NCI-H2107 treated with DMSO at 0.1 percent for 48 hours (cell line): ENCODE measurements at regions not wholly inside any gene's neighbourhood (a gene's known extent, or its start where the extent isn't known, plus 50 kb on each side); places are given as distances from the start of the nearest gene placed in this dataset.

ENCODE experiments used
- DNase-seq: peaks from one replicate; lab custom pipeline; 2025; ENCODE audit not compliant: unreplicated experiment; lab: John Stamatoyannopoulos, UW

DNA sequence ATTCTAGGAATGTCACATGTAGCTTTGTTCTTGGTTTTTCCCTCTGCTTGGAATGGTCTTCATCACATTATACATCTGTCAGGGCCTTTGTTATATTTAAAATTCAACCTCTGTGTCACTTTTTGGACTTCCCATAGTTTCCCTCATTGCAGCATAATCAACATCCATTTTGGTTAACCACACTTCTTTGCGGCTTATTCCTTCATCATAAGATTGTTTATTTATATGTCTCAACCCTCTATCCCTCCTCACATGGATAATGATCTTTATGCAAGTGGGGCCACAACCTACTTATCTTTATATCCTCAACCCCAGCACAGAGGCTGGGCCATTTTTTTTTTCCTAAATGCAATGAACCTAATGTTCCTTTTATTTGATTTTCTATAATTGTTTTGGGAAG lies 260.0 kb upstream of the THBS1 start:
- DNase-seq: no peak

DNA sequence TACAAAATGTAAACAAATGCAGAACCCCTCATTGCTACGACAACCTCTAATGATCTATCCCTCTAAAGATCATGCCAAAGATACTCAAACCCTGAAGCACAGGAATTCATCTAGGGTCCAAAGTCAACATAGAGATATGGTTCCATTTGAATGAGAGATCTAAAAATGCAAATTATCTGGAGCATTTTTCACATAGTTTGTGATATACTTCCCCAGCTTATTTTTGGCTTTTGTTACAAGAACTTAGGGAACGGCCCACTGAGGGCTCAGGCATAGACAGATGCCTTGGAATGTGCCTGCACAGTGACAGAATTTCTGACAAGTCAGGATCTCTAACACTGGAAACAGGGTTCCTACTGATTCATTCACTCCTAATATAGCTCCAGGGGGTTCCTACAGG lies 258.9 kb upstream of the THBS1 start:
- no peak for DNase-seq

DNA sequence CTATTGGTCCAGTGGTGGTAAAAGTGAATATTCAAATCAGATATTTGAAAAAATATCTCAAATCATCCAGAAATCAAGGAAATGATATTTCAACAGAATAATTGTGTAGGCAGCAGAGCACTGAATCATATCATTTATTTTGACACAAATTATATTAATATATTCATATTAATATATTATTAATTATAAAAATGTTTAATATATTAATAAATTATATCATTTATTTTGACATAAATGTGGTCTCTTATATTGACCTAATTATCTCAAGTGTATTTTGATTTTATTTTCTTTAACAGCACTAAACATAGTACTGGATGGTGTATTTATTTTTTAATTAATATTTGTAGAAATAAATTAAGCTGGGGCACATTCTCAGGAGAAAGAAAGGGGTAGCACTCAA lies 257.7 kb upstream of the THBS1 start:
- no peak for DNase-seq

DNA sequence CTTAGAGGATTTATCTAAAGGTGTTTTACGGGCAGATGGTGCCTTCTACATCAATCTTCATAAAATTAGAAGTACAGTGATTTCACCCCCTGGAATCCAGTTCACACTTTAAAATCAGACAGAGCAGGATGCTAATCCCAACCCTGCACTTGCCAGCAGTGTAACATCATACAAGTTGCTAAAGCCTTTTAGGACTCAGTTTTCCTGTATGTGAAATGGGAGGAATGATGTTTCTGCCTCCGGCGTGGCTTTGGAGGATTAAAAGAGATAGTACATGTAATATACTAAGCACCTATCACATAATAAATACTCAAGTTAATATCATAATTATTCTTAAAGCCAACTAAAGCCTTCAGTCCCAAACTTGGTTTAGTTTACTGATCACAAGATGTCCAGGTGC lies 257.2 kb upstream of the THBS1 start:
- no peak for DNase-seq

DNA sequence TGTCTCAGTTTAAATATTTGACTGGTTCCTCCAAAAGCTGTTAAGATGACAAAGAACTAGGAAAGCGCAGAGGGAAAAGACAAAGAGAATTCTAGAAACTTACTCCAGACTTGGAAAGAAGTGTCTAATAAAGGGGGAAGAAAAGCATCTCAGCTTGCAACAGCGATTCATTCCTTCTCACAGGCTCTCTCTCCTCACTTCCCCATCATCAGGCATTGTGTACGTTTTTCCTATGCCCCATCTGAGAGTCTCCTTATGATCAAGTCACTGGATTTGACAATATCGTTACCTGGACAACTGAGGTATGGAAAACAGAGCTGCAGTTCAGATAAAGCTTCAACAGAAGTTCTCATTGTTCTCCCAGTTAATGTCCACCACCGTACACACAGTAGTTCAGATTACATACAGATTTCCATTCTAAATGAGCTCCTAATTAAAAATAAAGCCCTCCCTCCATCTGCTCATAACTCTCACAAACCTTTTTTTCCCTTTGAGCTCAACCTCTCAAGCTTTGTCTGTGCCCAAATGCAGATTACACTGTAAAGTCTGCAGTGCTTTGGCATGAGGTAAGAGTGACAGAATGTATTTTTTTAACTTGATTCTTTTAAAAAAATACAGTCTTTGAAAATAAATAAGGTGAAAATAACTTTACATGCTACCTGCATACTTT lies 254.4 kb upstream of the THBS1 start:
- no peak for DNase-seq

DNA sequence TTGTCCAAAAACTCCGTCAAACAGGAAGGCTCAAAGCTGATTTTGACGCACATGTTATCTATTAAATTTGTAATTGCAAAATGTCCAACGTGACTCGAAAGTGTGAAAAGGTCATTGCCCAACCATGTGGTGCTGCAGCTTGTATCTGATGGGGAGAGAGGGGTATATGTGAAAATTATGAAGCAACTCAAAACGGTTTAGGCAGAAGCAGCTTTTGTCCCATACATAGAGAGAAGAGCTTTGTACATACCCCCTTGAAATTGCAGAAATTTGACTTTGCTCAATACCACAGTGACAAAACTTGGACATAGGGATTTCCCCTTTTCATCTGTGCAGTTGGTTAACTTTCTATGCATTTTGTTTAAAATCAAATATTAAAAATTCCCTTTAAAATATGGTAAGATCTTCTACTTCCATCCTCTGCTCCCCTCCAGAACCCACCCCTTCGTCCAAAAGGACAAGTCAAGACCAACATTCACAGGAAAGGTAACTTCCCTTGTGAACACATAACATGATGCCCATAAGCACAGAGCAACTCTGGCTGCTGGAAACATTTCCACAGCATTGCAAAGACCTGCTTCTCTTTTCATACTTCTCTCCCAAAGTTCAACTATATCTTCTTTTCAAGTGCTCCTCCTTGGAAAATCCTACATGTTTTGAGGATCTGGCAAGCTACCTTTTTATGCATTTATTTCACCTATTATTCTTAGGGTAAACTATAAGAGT lies 253.7 kb upstream of the THBS1 start:
- no peak for DNase-seq

DNA sequence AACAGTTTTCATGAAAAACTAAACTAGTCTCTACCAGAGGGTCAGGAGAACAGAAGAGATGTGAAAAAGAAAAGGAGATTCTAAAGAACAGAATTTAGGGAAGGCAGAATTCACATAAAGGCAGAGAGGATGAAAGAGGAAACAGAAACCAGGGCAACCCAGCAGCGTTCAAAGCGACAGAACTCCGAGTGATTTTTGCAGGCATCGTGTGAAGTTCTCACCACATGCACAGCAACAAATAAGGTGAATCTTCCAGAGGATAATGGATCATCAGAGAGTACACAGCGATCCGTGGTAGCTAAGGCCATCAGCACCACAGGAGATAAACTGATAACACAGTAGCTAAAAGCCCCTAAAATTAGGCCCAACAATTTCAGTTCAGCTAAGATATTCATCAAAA lies 250.8 kb upstream of the THBS1 start:
- no peak for DNase-seq

DNA sequence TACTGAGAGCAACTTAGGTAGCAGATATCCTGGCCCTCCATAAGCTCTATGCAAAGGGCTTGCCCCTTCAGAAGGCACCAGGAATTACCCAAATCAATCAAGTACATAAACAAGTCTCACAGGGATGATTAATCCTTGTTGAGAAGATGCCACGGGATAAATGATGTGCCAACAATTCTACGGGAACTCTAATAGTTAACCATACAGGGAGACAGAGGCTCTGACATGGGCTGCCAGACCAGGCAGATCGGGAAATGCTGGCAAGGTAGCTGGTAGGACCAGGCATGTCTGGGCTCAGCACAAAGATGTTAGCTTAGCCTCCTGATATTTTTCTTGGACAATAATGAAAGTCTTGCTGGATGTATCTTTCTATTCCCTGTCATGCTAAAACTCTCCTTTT lies 249.3 kb upstream of the THBS1 start:
- DNase-seq: no peak

DNA sequence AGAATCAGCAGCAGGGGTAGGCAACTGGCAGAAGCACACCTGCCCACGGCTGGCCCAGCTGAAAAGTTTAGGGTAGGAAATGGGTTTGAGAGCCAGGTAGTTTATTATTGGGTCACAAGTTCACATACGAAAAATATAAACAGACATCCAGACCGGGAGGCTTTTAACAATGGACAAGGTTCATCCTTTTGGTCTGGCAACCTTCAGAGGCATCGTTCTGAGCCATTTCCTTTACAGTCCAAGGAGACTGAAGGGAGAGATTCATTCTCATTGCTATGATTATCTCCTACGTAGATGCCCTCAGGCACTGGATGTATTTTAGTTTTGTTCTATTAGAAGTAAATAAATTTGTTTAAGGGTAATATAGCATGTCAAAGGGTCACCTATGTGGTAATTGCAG lies 248.0 kb upstream of the THBS1 start:
- DNase-seq: no peak

DNA sequence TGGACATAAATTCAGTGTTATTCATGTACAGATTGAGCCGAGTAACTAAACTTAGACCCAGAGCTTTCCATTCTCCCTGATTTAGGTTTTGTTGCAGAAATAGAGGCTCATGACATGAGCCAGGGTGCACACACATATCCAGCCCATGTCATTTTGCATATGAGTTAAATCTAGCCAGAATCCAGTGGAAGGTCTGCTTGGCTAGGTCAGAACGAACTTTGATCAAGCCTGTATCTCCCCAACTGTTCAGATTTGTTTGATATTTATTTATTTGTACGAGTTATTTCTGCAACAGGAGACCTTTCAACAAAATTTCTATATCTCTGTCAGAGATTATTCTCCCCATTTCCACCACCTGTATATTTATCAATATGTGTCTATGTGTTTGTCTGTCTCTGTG lies 247.5 kb upstream of the THBS1 start:
- DNase-seq: no peak

DNA sequence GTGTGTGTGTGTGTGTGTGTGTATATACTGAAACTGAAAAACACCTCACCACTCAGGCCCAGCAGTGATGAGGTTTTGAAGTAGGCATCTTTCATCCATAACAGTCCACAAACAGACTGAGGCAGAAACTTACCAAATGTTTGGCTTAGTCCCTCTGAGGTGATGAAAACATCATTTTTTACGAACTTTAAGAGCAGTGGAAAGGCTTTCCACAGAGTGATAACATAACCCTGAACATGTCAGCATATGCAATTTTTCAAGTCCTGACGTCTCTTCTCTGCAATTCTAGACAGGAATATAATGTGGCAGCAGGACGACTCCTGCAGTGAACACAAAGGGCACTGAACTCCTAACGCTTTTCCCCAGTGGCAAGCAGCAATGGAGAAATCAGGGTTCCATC lies 247.0 kb upstream of the THBS1 start:
- no peak for DNase-seq

DNA sequence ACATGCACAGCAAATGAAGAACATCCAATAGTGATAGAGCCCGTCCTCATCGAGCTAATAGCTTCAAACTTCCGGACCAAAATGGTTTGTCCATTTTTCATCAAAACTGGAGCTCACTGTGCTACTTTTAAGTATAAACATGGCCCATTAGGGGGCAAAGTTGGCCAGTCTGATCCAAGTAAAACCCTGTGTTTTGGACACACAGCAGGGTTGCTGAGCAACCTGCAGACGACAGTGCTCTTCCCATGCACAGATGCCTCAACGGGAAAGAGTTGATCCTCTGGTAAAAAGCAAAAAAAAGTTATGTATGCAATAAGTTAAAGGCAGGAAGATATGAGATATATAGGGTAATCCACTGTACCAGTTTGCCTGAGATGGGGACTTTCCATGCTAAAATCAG lies 244.0 kb upstream of the THBS1 start:
- no peak for DNase-seq

DNA sequence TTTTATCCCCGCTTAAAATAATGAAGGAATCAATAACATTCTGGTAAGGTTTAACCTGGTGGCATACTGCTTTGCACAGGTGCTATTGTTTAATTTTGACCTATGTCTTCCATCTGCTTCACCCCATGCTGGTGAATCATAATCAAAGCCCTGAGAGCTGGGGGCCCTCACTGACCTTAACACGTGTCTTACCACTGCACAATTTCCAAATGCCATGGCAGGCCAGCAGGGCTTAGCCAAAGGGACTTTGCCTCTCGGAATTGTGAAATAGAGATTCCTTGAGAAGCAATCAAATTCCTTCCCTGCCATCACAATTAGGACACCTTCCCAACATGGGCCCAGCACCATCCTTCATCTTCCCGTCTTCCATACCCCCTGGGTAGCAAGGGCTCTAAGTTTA lies 242.6 kb upstream of the THBS1 start:
- no peak for DNase-seq

DNA sequence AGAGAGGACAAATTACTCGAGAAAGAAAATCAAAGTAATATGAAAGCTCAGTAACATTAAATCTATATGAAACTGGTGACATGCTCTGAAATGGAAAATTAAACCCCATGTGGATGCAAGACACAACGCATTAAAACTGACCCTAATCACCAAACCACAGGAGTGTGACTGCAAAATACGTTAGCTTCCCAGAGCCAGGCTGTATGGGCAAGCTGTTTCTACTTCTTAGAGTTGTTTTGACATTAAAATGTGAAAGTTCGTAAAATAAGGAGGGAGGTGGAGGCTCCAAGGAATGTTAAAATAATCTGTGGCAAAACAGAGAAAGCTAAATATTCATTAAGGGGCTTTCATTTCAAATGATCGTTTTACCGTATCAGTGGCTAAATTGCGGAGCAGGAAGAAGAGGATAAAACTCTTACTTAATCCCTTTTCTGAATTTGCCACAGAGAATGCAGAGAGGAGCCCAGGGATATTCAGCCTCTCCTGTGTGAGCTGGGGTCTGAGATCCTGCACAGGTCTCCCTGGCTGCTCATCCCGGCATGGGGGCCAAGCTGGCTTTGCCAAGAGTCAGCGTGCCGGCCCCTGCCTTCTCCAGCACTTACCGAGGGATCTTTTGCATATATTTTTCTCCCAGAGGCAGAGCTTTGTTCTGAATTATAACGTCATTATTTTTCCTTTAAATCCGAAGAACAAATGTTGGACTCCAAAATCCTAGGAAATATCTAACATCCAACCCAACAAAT lies 239.8 kb upstream of the THBS1 start:
- no peak for DNase-seq

DNA sequence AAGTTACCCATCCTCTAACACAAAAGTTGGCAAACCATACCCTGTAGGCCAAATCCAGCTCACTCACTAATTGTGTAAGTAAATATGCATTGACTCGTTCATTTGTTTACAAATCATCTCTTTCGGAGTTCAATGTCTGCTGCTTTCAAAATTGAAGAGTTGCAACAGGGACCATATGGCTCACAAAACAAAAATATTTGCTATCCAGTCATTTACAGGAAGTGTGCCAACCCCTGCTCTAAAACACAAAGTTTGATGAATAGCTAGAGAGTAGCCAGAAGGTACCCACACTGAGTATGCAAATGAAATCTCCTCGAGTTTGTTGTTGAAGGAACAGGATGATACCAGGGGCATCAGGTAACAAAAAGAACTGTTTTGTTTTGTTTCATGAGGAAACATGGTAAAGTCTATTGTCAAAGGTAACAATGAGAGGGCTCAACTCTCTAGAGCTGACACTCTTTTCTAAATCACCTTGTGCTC lies 236.2 kb upstream of the THBS1 start:
- no peak for DNase-seq

DNA sequence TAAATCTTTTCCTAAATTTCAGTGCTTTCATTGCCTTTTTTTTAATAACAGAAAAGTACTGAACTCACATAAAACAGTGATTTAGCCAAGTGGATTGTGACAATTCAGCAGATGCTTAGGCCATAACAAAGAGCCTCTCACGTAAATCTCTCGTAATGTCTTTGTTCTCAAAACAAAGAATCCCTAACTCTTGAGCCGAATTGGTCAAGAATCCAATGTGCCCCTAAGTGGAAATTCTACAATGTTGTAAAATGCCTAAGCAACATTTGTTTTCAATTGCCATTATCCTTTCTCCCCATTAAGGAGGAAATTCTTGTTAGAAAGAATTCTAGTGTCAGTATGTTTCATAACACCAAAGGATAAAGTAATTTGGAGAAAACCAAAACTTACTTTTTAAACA lies 235.7 kb upstream of the THBS1 start:
- DNase-seq: no peak

DNA sequence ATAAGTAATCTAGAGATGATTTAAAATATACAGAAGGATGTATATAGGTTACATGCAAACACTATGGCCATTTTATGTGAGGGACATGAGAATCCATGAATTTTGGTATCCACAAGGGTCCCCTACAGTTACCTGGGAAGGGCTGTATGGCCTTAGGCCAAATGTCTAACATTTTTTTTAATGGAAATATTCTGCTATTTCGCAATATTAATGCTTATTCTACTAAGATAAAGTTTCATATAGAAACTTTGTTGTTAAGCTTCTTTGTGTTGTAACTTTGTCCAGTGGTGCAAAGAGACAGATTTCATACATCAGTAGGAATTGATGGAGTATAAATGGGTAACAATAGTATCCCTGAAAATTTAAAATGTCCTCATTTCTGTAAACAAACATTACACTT lies 233.4 kb upstream of the THBS1 start:
- no peak for DNase-seq

DNA sequence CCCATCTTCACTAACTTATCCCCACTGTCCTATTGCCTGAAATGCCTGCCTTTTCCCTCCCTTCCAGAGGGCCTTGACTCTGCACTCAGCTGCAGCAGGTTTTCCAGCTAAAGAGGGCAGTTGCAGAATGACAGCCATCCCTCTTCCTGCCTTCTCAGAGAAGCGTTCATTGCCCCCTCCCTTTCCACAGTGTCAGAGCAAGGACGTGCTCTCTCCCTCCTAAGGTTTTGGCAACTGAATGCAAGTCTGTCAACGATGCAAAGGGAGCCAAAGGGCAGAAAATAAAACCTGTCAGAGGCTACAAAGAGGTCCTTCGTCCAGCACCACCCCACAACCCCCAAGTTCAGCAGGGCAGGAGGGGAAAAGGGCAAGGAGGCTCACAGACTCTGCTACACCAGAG lies 230.1 kb upstream of the THBS1 start:
- no peak for DNase-seq

DNA sequence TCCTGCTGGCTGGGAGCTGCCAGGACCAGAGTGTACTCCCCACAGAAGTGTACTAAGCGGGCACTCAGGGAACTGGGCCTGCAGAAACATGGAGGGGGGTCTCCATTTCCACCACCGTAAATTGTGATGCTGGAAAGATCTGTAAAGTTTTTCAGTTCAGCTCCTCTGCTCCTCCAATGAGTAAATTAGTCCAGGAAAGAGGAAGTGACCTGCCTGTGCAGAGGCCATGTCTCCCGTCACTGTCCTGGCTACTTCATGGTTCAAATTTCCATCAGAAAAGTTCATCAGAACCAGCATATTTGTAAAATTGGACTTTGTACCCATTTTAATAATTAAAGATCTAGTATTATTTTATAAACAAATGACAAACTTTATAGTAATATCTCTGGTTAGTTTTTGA lies 226.7 kb upstream of the THBS1 start:
- DNase-seq: no peak

DNA sequence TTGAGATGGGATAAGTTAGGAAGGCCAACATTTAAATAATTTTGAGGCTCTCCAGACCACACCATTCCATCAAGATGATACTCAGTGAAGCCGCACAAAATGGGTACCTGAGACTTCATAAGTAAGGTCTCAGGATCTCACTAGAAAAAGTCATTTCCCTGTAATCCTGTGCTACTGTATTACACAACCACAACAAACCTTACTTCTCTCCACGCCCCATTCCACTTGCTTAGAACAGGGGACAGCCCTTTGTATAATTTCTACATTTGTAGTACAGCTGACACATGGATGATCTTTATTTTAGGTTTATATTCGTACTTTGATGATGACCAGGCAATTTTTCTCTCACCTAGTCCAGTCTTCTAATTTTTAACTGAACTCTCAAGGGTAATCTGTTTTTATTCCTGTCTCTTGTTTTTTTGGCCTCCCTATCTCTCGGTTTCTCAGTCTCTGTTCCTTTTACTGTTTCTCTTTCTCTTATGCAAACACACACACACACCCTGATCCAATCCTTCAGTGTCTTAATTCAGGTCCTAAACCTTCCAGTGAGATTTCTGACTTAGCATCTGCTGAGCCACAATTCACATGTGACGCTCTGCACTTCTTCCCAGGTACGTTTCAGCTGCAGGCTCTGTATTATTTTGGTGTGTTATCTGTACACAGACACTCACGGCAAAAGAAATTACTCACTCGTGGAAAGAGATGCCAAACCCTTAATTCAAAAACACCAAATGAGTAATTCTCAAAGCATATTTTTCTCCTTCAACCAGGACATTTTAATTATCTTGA lies 223.2 kb upstream of the THBS1 start:
- DNase-seq: no peak

DNA sequence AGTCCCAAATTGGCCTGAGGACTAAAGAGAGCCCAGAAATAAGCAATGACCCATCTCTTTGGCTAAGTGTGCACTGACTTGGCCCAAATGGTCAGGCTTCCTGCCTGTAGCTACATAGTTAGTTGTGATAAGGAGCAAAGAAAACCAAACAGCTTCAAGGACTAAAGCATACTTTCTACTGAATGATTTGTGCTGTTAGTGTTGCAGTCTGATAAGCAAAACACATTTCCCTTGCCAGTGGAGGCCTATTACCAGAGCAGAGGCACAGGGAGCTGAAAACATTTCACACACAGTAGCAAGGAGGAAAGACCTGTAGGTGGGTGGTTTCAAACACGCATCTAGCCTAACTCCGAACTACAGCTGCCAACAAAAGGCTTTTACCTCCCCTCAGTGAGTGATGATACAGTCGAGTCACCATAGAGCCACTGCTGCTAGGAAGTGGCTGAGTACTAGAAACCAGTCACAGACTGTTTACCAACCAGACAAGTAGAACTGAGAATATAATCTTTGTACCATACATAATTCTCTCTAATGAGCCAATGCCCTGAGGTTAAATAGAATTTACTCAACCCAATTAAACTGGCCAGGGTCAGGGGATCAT lies 222.3 kb upstream of the THBS1 start:
- no peak for DNase-seq
